GM21423 (cell line): ENCODE measurements at regions not wholly inside any gene's neighbourhood (a gene's known extent, or its start where the extent isn't known, plus 50 kb on each side); places are given as distances from the start of the nearest gene placed in this dataset.
"Not testable (repeated sequence)": the region's sequence is repeated elsewhere in the genome, so short reads cannot be mapped to it uniquely, and the experiment has no call there.

Experiments
- ATAC-seq: cut with Tn5 transposase; IDR thresholded peaks from one replicate; pipeline ENCODE4 v1.9.1; 2021; ENCODE audit warnings: mild to moderate bottlenecking, moderate library complexity; ENCODE audit not compliant: unreplicated experiment

- ATAC-seq, result no peak
Measured at GRCh38 chr14:89573399-89573657, 156.3 kb upstream of the FOXN3 start.

GRCh38 chr14:89572596-89573398 lies 155.8 kb upstream of the FOXN3 start:
- no peak for ATAC-seq

- ATAC-seq, result no peak
Measured at GRCh38 chr14:89571491-89571890, 154.5 kb upstream of the FOXN3 start.

- ATAC-seq, result no peak
Measured at GRCh38 chr14:89566644-89567415, 149.8 kb upstream of the FOXN3 start.

GRCh38 chr14:89566180-89566579 lies 149.1 kb upstream of the FOXN3 start:
- ATAC-seq, result no peak

GRCh38 chr14:89565607-89566006 lies 148.6 kb upstream of the FOXN3 start:
- no peak for ATAC-seq

GRCh38 chr14:89564989-89565388 lies 148.0 kb upstream of the FOXN3 start:
- ATAC-seq, result no peak

GRCh38 chr14:89564286-89564957 lies 147.4 kb upstream of the FOXN3 start:
- no peak for ATAC-seq

GRCh38 chr14:89563471-89563870 lies 146.4 kb upstream of the FOXN3 start:
- ATAC-seq, result no peak

GRCh38 chr14:89551955-89552354 lies 134.9 kb upstream of the FOXN3 start:
- ATAC-seq, result no peak

GRCh38 chr14:89551432-89551831 lies 134.4 kb upstream of the FOXN3 start:
- no peak for ATAC-seq

- ATAC-seq, result no peak
Measured at GRCh38 chr14:89550821-89551220, 133.8 kb upstream of the FOXN3 start.

- no peak for ATAC-seq
Measured at GRCh38 chr14:89549381-89550125, 132.5 kb upstream of the FOXN3 start.

- ATAC-seq, result not testable (repeated sequence)
Measured at GRCh38 chr14:89547047-89547446, 130.0 kb upstream of the FOXN3 start.

- ATAC-seq, result no peak
Measured at GRCh38 chr14:89544636-89545301, 127.7 kb upstream of the FOXN3 start.

- no peak for ATAC-seq
Measured at GRCh38 chr14:89543425-89543790, 126.4 kb upstream of the FOXN3 start.

- no peak for ATAC-seq
Measured at GRCh38 chr14:89542786-89543424, 125.9 kb upstream of the FOXN3 start.

- ATAC-seq, result no peak
Measured at GRCh38 chr14:89540830-89541470, 123.9 kb upstream of the FOXN3 start.

- ATAC-seq, result no peak
Measured at GRCh38 chr14:89540009-89540829, 123.2 kb upstream of the FOXN3 start.
